ENCODE measurements at regions not wholly inside any gene's neighbourhood (a gene's known extent, or its start where the extent isn't known, plus 50 kb on each side); places are given as distances from the start of the nearest gene placed in this dataset.
A peak's percentile ranks its signal among the peaks of the same experiment; 100 is the strongest.

DNA sequence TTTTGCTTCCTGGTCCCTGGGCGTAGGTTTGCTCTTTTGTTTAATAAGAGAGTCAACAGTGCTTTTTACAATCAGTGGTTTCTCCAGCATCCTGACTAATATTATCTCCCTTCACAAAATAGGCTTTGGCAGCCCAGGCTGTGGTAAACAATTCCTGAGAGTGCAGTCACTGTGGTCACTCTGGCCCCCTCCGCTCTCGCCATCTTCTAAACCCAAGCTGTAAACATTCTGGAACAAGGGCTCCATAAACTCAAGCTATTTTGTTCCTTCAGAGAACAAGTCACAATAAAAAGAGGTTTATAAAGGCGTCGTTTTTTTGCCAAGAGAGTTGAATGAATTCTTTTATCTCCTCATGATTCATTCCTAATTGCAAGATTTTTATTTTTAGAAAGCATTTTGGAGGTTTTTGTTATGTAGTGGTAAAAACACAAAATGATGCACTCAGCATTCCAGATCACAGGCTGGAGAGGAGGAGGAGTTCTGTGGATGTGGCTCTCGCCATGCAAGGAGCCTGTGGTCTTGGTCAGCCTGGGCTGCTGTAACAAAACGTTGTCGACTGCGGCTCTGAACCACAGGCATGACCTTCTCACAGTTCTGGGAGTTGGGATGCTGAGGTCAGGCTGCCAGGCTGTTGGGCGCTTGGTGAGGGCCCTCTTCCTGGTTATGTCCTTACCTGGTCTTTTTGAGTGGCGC, 486.4 kb upstream of the FAT1 start:
- no peaks in the 10 kb centered on the region for H3K23me2 ChIP-seq (ENCODE audit: low read depth, low read length)
- H3K23ac ChIP-seq (ENCODE audit: insufficient read length), result no peak overlapping the region
- DNase-seq (ENCODE audit: low read depth in 1 of 2, low spot score in 2 of 2) (no peak), FAIRE-seq (no peak)
- H2AK5ac ChIP-seq (ENCODE audit: low read depth, low read length), result no peak overlapping the region
- no peaks in the 10 kb centered on the region for H3K79me2 ChIP-seq (ENCODE audit: control insufficient read depth in 1 of 2, insufficient read depth in 2 of 2, low read length in 2 of 2)
- H3K4me1 ChIP-seq (replicated peaks in 1 of 4; ENCODE audit: control insufficient read depth in 3 of 4, insufficient read depth in 4 of 4, low read length in 3 of 4), result no peaks in the 10 kb centered on the region
- H2BK12ac ChIP-seq (ENCODE audit: low read depth, low read length), result no peak overlapping the region
- H2BK120ac ChIP-seq (replicated peaks; ENCODE audit: low read depth, low read length), result no peak overlapping the region
- H3K27ac ChIP-seq (ENCODE audit: low read depth, low read length), result no peak overlapping the region
- no peak overlapping the region for H4K5ac ChIP-seq (ENCODE audit: insufficient read length, low read depth, low read length)
- CTCF ChIA-PET (ENCODE audit: partially characterized antibody), result no interaction called here
- no peak overlapping the region for H3K56ac ChIP-seq (replicated peaks; ENCODE audit: insufficient read length, low read depth, low read length)
- peak overlapping the region; percentile 40 for H4K91ac ChIP-seq (replicated peaks; ENCODE audit: insufficient read length, low read length)
- no peaks in the 10 kb centered on the region for H4K20me1 ChIP-seq (replicated peaks in 1 of 2; ENCODE audit: control insufficient read depth in 1 of 2, insufficient read depth in 2 of 2, low read length in 2 of 2)
- no peak overlapping the region for H3K4me2 ChIP-seq (ENCODE audit: insufficient read depth in 1 of 2, low read depth in 2 of 2, low read length in 2 of 2)
- no peaks in the 10 kb centered on the region for H3K9me3 ChIP-seq (ENCODE audit: insufficient read depth in 2 of 2, low read depth in 1 of 2, low read length in 1 of 2)
- no peak overlapping the region for H2BK5ac ChIP-seq (ENCODE audit: low read depth, low read length)
- H2BK20ac ChIP-seq (ENCODE audit: low read length), result no peak overlapping the region
- POLR2A ChIA-PET (ENCODE audit: partially characterized antibody), result no interaction called here
- no peak overlapping the region for H3K14ac ChIP-seq (ENCODE audit: insufficient read length)
- H3K79me1 ChIP-seq (ENCODE audit: low read depth, low read length), result no peaks in the 10 kb centered on the region
- WGBS, 2 experiments (ENCODE audit: extremely low coverage in 1 of 2, insufficient coverage in 1 of 2, insufficient read length in 1 of 2, insufficient replicate concordance in 2 of 2, low coverage in 1 of 2, low lambda C conversion rate in 2 of 2, missing lambda C conversion rate in 1 of 2), result 92% methylated on average over 11 of the region's 11 CpGs; no CpG with 5 or more reads in 1 of the 2 experiments
- H3K18ac ChIP-seq (ENCODE audit: extremely low read depth, low read length), result no peak overlapping the region
- H3K4ac ChIP-seq (replicated peaks; ENCODE audit: insufficient read length, low read depth, low read length), result no peak overlapping the region
- no peak overlapping the region; the same call in 1 of the 2 replicates for H4K8ac ChIP-seq (ENCODE audit: extremely low read depth, insufficient read depth, low read length)
- no peaks in the 10 kb centered on the region for H3K36me3 ChIP-seq (ENCODE audit: control insufficient read depth in 2 of 4, insufficient read depth in 4 of 4, low read length in 3 of 4)
- H3K4me3 ChIP-seq (ENCODE audit: extremely low read depth in 1 of 4, insufficient read depth in 2 of 4, low read depth in 3 of 4, low read length in 4 of 4), result no peak overlapping the region
- H3K27me3 ChIP-seq (replicated peaks in 1 of 4; ENCODE audit: control insufficient read depth in 3 of 4, extremely low read depth in 1 of 4, insufficient read depth in 3 of 4, low read length in 3 of 4), result no peaks in the 10 kb centered on the region
- H3K9ac ChIP-seq (replicated peaks in 1 of 4; ENCODE audit: extremely low read depth in 1 of 4, low read depth in 3 of 4, low read length in 3 of 4), result no peak overlapping the region
- H2AFZ ChIP-seq (ENCODE audit: low read length), result no peak overlapping the region
- H2BK15ac ChIP-seq (ENCODE audit: low read length), result no peak overlapping the region
- no peak for TF ChIP-seq RAD21 (IDR thresholded peaks at IDR 0.05 in 1 of 2, conservative IDR thresholded peaks at IDR 0.05 in 1 of 2; ENCODE audit: low read depth in 2 of 2, low read length in 2 of 2)
- TF ChIP-seq GTF2F1 (IDR thresholded peaks at IDR 0.05; ENCODE audit: borderline replicate concordance, low read depth, low read length), result no peak
- TF ChIP-seq EP300 (IDR thresholded peaks at IDR 0.05; ENCODE audit: borderline replicate concordance in 1 of 2, low read depth in 2 of 2, low read length in 2 of 2), result no peak
- no peak for TF ChIP-seq SRF (IDR thresholded peaks at IDR 0.05; ENCODE audit: low read depth, low read length)
- no peak for TF ChIP-seq BCL11A (IDR thresholded peaks at IDR 0.05; ENCODE audit: low read depth in 2 of 2, low read length in 2 of 2)
- TF ChIP-seq FOSL1 (IDR thresholded peaks at IDR 0.05; ENCODE audit: insufficient read depth, low read depth, low read length), result no peak
- TF ChIP-seq GABPA (IDR thresholded peaks at IDR 0.05; ENCODE audit: borderline replicate concordance, insufficient read depth, low read length), result no peak
- no peak for TF ChIP-seq JUND (IDR thresholded peaks at IDR 0.05; ENCODE audit: low read length)
- no peak for TF ChIP-seq TBP (IDR thresholded peaks at IDR 0.05; ENCODE audit: low read depth, low read length)
- no peak for TF ChIP-seq EZH2 (IDR thresholded peaks at IDR 0.05; ENCODE audit: low read depth, low read length, severe bottlenecking)
- no peak for TF ChIP-seq NRF1 (IDR thresholded peaks at IDR 0.05; ENCODE audit: low read depth, low read length)
- no peak for TF ChIP-seq ZNF274 (IDR thresholded peaks at IDR 0.05; ENCODE audit: borderline replicate concordance, extremely low read depth, low read length)
- TF ChIP-seq TAF7 (optimal IDR thresholded peaks at IDR 0.05; ENCODE audit: borderline replicate concordance, low read depth, low read length), result no peak

Measured in H1 (cell line).